SK-N-MC (cell line): ENCODE measurements at regions not wholly inside any gene's neighbourhood (a gene's known extent, or its start where the extent isn't known, plus 50 kb on each side); places are given as distances from the start of the nearest gene placed in this dataset.
"Not testable (repeated sequence)": the region's sequence is repeated elsewhere in the genome, so short reads cannot be mapped to it uniquely, and the experiment has no call there.

Source experiments
- EZH2 ChIP-seq: fragments of 200-600 bp; sonication (generic); IDR thresholded peaks from one replicate; pipeline ENCODE4 v1.6.1; 2017; ENCODE audit warnings: antibody characterized with exemption
- FOXP2 ChIP-seq: optimal IDR thresholded peaks from 2 replicates; pipeline ENCODE3; 2011; ENCODE audit warnings: mild to moderate bottlenecking, moderate library complexity; ENCODE audit not compliant: insufficient read depth; ENCODE audit errors: extremely low read length, control extremely low read depth
- POLR2AphosphoS5 ChIP-seq: IDR thresholded peaks from 2 replicates; pipeline ENCODE4 v1.6.1; 2012; ENCODE audit warnings: mild to moderate bottlenecking, low read depth, low read length, borderline replicate concordance

DNA sequence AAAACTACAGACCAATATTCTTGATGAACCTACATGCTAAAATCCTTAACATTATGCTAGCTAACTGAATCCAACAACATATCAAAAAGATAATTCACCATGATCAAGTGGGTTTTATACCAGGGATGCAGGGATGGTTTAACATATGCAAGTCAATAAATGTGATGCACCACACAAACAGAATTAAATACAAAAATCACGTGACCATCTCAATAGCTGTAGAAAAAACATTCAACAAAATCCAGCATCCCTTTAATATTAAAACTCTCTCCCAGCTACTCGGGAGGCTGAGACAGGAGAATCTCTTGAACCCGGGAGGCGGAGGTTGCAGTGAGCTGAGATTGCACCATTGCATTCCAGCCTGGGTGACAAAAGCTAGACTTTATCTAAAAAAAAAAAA, 1056.8 kb downstream of the TSN start:
- not testable (repeated sequence) for TF ChIP-seq POLR2AphosphoS5, EZH2, FOXP2
